T1000 (cell line): ENCODE measurements at regions not wholly inside any gene's neighbourhood (a gene's known extent, or its start where the extent isn't known, plus 50 kb on each side); places are given as distances from the start of the nearest gene placed in this dataset.

Source experiments
- DNase-seq: peaks from one replicate; lab custom pipeline; 2025; ENCODE audit warnings: mixed read lengths; lab: John Stamatoyannopoulos, UW

GRCh38 chr3:135865553-135865952 lies 100.0 kb upstream of the PPP2R3A start:
- DNase-seq, result no peak

DNA sequence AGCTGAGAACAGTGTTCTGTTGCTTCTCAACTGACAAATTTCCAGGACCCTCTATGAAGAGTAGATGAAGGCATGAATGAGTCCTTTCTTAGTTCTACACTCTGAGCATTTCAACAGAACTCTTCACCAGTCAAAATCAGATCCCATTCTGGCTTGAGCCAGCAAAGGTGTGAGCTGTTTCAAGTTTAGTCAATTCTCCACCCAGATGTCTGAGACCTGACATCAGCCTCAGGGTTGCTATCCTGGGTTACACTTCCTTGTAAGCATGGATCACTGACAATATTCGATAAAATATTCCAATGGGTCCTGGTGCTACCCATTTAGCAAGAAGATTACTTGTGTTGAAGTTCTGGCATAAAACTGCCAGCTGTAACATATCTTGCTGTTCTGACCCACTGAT lies 97.6 kb upstream of the PPP2R3A start:
- no peak for DNase-seq

GRCh38 chr3:135868801-135869200 lies 96.7 kb upstream of the PPP2R3A start:
- no peak for DNase-seq

DNA sequence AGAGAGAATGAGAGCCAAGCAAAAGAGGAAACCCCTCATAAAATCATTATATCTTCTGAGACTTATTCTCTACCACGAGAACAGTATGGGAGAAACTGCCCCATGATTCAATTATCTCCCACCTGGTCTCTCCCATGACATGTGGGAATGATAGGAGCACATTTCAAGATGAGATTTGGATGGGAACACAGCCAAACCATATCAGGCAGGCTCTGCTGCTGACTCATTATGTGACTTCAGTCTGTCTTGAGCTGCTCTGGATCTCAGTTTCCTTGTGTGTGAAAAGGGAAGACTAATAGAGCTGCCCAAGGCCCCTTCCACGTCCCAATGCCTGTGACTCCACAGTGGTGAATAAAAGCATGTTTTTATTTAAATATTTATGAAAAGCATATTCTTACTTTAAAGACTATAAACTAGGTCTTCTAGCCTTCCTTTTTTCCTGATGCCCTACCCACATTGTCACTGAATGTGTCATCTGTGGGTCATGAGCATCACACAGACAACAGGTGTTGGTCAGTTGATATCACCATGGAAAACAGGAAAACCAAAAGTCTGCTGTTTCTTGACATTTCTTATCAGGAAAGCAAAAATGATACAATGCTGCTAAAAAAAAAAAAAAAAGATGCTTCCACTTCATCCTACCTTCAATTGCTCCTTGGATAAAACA lies 96.0 kb upstream of the PPP2R3A start:
- DNase-seq, result no peak

DNA sequence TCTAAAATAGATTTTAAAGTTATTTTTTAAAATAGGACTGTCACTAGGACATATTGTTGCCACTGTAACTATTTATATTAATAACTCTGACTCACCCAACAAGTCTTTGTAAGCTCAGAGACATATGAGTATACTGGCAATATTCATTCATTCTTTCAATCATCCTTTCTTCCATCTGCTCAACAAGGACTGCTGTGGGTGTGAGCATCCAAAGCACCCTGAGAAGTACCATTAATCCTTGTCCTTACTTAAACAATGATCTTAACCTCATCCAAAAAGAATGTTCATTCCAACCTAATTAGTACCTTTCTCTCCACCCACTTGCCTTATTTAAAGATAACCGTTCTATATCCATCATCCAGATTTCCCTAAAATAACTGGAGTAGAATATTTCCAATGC lies 94.2 kb upstream of the PPP2R3A start:
- no peak for DNase-seq

DNA sequence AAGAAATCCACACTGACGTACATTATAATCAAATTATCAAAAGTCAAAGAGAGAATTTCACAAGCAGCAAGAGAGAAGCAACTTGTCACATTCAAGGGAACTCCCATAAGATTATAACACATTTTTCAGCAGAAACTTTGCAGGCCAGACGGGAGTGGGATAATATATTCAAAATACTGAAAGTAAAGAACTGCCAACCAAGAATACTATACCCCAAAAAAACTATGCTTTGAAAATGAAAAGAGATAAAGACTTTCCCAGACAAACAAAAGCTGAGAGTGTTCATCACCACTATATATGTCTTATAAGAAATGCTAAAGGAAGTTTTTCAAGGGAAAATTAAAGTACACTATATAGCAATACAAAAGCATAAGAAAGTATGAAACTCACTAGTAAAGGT lies 91.5 kb upstream of the PPP2R3A start:
- no peak for DNase-seq

- no peak for DNase-seq
Measured at GRCh38 chr3:135878501-135878900, 87.0 kb upstream of the PPP2R3A start.

- no peak for DNase-seq
Measured at GRCh38 chr3:135885885-135886284, 79.6 kb upstream of the PPP2R3A start.

DNA sequence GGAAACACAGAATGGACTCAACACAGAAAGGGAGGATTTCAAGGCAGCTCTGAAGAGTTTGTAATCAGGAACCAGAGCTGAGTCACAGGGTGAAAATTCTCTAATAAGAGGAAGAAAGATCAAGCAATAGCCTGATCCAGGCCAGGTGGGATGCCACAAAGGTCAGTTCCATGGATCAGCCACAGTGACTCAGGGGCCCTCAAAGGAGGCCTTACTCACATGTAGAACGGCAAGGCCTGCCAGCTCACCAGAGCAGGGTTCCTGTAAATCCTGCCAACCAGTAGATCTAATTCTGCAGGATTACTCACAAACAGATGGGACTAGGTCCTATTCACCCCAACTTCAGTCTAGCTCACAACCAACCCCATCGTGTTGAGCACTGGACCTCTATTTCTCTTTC lies 78.3 kb upstream of the PPP2R3A start:
- peak; percentile 52 for DNase-seq

DNA sequence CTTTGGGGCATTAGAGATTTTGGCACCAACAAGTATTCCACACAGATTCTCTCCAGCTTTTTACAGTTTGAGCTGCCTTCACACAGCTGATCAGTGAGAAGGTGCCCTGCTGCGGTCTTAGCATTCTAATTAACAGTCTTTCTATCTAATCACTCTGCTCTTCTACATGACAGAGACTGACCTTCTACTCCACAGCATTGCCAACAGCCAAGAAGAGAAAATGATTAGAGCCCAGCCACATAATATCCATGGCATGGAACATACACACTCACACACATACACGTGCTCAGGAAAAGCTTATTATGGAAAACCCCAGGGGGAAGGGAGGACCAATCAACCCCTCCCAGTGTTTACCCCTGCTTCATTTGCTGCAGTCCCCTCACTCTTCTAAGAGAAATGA lies 76.1 kb upstream of the PPP2R3A start:
- no peak for DNase-seq

DNA sequence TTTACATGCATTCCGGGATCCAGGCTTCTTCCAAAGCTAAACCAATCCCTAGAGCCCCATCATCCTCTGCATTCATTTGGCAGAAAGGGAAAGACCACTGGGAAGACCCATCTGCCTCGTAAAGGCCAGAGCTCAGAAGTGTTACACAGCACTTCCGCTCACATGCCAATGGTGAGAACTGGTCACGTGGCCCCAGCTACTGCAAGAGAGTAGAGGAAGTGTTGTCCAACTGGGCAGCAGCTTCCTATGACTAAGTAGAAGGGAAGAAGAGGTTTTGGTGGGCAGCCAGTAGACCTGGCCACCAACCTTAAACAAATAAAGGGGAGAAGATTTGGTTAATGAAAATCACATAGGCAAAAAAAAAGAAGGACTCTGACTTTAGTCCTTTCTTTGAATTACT lies 74.4 kb upstream of the PPP2R3A start:
- no peak for DNase-seq

- peak; percentile 61 for DNase-seq
Measured at GRCh38 chr3:135895106-135895733, 70.3 kb upstream of the PPP2R3A start.

DNA sequence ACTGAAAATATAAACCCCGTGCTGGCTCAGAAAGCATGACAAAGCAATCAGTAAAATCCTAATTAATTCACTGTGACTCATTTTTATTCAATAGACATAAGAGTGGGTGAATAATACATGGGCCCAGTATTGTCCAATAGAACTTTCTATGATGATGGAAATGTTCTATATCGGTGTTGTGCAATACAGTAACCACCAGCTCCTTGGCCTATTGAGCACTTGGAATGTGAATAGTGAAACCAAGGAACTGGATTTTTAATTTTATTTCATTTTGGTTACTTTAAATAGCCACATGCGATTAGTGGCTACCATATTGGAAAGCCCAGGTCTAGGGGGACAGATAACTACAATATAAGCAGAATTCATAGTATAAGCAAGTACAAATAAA lies 69.8 kb upstream of the PPP2R3A start:
- no peak for DNase-seq

- peak; percentile 8 for DNase-seq
Measured at GRCh38 chr3:135896613-135897012, 68.9 kb upstream of the PPP2R3A start.

- DNase-seq, result no peak
Measured at GRCh38 chr3:135897715-135898114, 67.8 kb upstream of the PPP2R3A start.

DNA sequence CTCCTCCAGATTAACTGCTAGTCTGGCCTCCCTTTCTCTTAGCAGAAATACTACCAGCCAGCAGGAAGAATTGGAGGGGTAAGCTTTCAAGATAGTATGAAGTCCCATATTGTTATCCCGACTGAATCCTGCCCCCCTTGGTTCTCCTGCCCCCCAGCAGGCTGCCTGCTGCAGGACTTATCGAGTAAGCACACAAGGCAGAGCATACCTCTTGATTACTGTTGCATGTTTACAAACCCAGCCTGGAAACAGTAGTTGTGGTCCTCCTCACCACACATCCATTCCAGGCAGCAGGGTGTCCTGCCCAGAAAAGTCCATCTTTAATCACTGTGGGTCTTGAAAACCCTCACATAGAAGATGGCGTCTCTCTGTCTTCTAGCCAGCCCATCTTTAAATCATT lies 66.8 kb upstream of the PPP2R3A start:
- DNase-seq, result no peak

GRCh38 chr3:135905058-135905724 lies 60.3 kb upstream of the PPP2R3A start:
- no peak for DNase-seq

DNA sequence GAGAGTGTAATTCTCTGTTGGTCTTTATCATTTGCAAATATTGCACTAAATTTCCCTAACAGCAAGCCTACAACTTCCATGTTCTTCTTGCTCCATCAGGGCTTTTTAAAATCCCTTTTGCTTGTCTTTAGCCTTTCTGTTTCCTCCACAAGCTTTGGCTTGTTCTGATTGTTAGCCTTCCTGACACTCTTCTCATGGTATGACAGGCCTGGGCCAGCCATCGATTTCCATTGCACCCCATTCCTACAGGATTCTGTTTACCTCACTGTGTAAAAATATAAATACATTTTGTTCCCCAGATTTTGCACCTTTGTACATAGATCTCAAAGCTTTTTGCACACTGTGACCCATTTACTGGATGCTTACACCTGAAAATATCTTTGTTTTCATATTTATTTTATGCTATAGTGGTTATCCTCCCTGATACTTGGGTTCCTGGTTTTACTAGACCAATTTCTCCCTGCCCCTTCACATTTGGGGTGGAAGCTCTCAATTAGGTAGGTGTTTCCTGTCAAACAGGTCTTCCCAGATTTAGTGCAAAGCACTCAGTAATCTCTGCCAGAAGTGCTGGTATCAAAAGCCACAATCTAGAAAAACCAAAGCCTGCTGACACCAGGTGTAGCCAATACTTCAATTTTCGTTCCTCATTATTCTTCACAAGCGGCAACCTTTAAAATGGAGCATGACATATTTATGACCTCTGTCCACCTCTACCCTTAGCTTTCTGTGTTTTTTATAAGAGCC lies 57.9 kb upstream of the PPP2R3A start:
- no peak for DNase-seq

- peak; percentile 68 for DNase-seq
Measured at GRCh38 chr3:135908225-135908624, 57.3 kb upstream of the PPP2R3A start.

GRCh38 chr3:135908737-135909136 lies 56.8 kb upstream of the PPP2R3A start:
- DNase-seq, result no peak

DNA sequence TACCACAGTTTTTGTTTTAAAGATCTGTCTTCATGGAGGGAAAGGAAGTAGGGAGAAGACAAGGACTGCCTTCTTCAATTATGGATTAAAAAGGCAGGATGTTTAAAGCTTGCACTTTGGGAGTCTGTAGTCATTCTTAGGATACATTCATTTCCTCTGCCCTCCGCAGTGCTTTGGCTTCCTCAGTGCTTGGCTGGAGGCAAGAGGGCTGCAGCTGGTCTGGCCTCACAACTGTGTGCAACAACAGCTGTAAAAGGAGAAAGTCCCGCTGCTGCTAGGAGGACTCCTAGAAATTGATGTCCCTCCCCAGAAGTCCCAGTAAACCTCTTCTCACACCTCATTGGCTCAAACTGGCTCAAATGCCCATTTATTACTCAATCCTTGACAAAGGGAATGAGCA lies 54.4 kb upstream of the PPP2R3A start:
- DNase-seq, result no peak

- DNase-seq, result no peak
Measured at GRCh38 chr3:135915206-135915605, 50.3 kb upstream of the PPP2R3A start.
